Tibial nerve (tissue), 4 donors: ENCODE measurements at regions not wholly inside any gene's neighbourhood (a gene's known extent, or its start where the extent isn't known, plus 50 kb on each side); places are given as distances from the start of the nearest gene placed in this dataset.

Source experiments
- DNase-seq, 2 donors: peaks; one replicate each; pipeline ENCODE4 v3.0.0-alpha.2; 2019; ENCODE audit warnings: low spot score in 2 of 2
- H3K27ac ChIP-seq, 4 donors: fragments of 200-600 bp; sonication (generic) in 3 of 4; one replicate each; pipeline ENCODE4 v1.5.1; 2017 to 2019; ENCODE audit warnings: mild to moderate bottlenecking in 1 of 4
- H3K27me3 ChIP-seq, 2 donors: fragments of 200-600 bp; sonication (generic) in 1 of 2; one replicate each; pipeline versions ENCODE4 v1.5.1 to v1.6.0; 2017 to 2019
- H3K36me3 ChIP-seq, 3 donors: fragments of 200-600 bp; sonication (generic); one replicate each; pipeline ENCODE4 v1.5.1; 2018 to 2019
- H3K4me1 ChIP-seq, 4 donors: fragments of 200-600 bp; sonication (generic) in 3 of 4; one replicate each; pipeline ENCODE4 v1.5.1; 2017 to 2019
- H3K4me3 ChIP-seq, 4 donors: fragments of 200-600 bp; sonication (generic) in 3 of 4; one replicate each; pipeline ENCODE4 v1.5.1; 2017 to 2019; ENCODE audit warnings: mild to moderate bottlenecking in 1 of 4, moderate library complexity in 1 of 4
- H3K9me3 ChIP-seq, 4 donors: fragments of 200-600 bp; sonication (generic) in 3 of 4; one replicate each; pipeline ENCODE4 v1.5.1; 2017 to 2019
- CTCF ChIP-seq, 5 experiments: fragments of 200-600 bp in 3 of 5; fragments of 450-650 bp in 2 of 5; sonication (generic) in 3 of 5; IDR thresholded peaks; one replicate each; pipeline ENCODE4 v1.5.1; 2016 to 2019; ENCODE audit warnings: antibody characterized with exemption in 5 of 5, mild to moderate bottlenecking in 3 of 5, moderate library complexity in 2 of 5
- EP300 ChIP-seq, 2 donors: sonication (generic); formaldehyde crosslinking; IDR thresholded peaks; one replicate each; pipeline ENCODE4 v1.6.1; 2017; ENCODE audit warnings: antibody characterized with exemption in 2 of 2, mild to moderate bottlenecking in 1 of 2
- POLR2A ChIP-seq, 2 donors: fragments of 450-650 bp; IDR thresholded peaks; one replicate each; pipeline ENCODE4 v1.6.1; 2017; ENCODE audit warnings: antibody characterized with exemption in 2 of 2, mild to moderate bottlenecking in 2 of 2, moderate library complexity in 2 of 2
- WGBS, 2 donors: methylation state at CpG; one replicate each; pipeline ENCODE4 v1.1.5; 2018; 5-methylcytosine and 5-hydroxymethylcytosine counted together

- Histone ChIP-seq H3K27ac (no peak overlapping the region), H3K4me3 (no peak overlapping the region), H3K36me3 (no peaks in the 10 kb centered on the region), H3K27me3 (no peaks in the 10 kb centered on the region), H3K4me1 (no peaks in the 10 kb centered on the region), H3K9me3 (peaks cover 0 to 9% (median 3%) of the 10 kb centered on the region in 4 donors)
- TF ChIP-seq POLR2A (IDR thresholded peaks at IDR 0.05) (no peak), CTCF (IDR thresholded peaks at IDR 0.05) (no peak), EP300 (IDR thresholded peaks at IDR 0.05) (no peak)
- DNase-seq, result no peak
- WGBS, 2 donors, result 71 to 80% methylated on average over 4 of the region's 4 CpGs
These were observed 50.2 kb upstream of the CCND2 start for GRCh38 chr12:4223273-4223845.

- TF ChIP-seq CTCF (IDR thresholded peaks at IDR 0.05) (no peak), POLR2A (IDR thresholded peaks at IDR 0.05) (no peak), EP300 (IDR thresholded peaks at IDR 0.05) (no peak)
- H3K4me1 ChIP-seq, result no peaks in the 10 kb centered on the region
- no peaks in the 10 kb centered on the region for H3K27me3 ChIP-seq
- H3K36me3 ChIP-seq, result no peaks in the 10 kb centered on the region
- H3K4me3 ChIP-seq, result no peak overlapping the region
- H3K9me3 ChIP-seq, result peaks cover 0 to 9% (median 3%) of the 10 kb centered on the region in 4 donors
- no peak for DNase-seq
- no peak overlapping the region for H3K27ac ChIP-seq
These were observed 52.3 kb upstream of the CCND2 start for GRCh38 chr12:4221258-4221620.

GRCh38 chr12:4220536-4221257, 52.9 kb upstream of the CCND2 start:
- TF ChIP-seq POLR2A (IDR thresholded peaks at IDR 0.05) (no peak), CTCF (IDR thresholded peaks at IDR 0.05) (no peak), EP300 (IDR thresholded peaks at IDR 0.05) (no peak)
- WGBS, 2 donors, result 64 to 68% methylated on average over 7 of the region's 7 CpGs
- DNase-seq, result no peak
- peaks cover 0 to under 1% (median 0%) of the 10 kb centered on the region in 4 donors for H3K4me1 ChIP-seq
- no peak overlapping the region for H3K27ac ChIP-seq
- no peaks in the 10 kb centered on the region for H3K36me3 ChIP-seq
- peaks cover 0 to 9% (median 3%) of the 10 kb centered on the region in 4 donors for H3K9me3 ChIP-seq
- no peak overlapping the region for H3K4me3 ChIP-seq
- no peaks in the 10 kb centered on the region for H3K27me3 ChIP-seq

- Histone ChIP-seq H3K4me1 (peaks cover 0 to 3% (median 0%) of the 10 kb centered on the region in 4 donors), H3K27ac (no peak overlapping the region), H3K9me3 (peaks cover 0 to 3% (median 1%) of the 10 kb centered on the region in 4 donors), H3K4me3 (no peak overlapping the region), H3K36me3 (no peaks in the 10 kb centered on the region), H3K27me3 (peaks cover 0 to 6% of the 10 kb centered on the region in 2 donors)
- DNase-seq, result no peak
- 86 to 91% methylated on average over 6 of the region's 6 CpGs for WGBS, 2 donors
- TF ChIP-seq CTCF (IDR thresholded peaks at IDR 0.05) (no peak), POLR2A (IDR thresholded peaks at IDR 0.05) (no peak), EP300 (IDR thresholded peaks at IDR 0.05) (no peak)
These were observed 56.5 kb upstream of the CCND2 start for GRCh38 chr12:4217091-4217490.

- WGBS, 2 donors, result 84 to 87% methylated on average over 5 of the region's 5 CpGs
These were observed 57.2 kb upstream of the CCND2 start for GRCh38 chr12:4216187-4216927.

More at GRCh38 chr12:4216187-4216927, 57.2 kb upstream of the CCND2 start:
- peaks cover 0 to 3% (median 0%) of the 10 kb centered on the region in 4 donors for H3K4me1 ChIP-seq
- no peaks in the 10 kb centered on the region for H3K9me3 ChIP-seq
- DNase-seq, result no peak
- H3K36me3 ChIP-seq, result no peaks in the 10 kb centered on the region
- peaks cover 0 to 6% of the 10 kb centered on the region in 2 donors for H3K27me3 ChIP-seq
- TF ChIP-seq POLR2A (IDR thresholded peaks at IDR 0.05) (no peak), EP300 (IDR thresholded peaks at IDR 0.05) (no peak), CTCF (IDR thresholded peaks at IDR 0.05) (no peak)
- H3K27ac ChIP-seq, result no peak overlapping the region
- no peak overlapping the region for H3K4me3 ChIP-seq
